ENCODE measurements at regions not wholly inside any gene's neighbourhood (a gene's known extent, or its start where the extent isn't known, plus 50 kb on each side); places are given as distances from the start of the nearest gene placed in this dataset.

DNA sequence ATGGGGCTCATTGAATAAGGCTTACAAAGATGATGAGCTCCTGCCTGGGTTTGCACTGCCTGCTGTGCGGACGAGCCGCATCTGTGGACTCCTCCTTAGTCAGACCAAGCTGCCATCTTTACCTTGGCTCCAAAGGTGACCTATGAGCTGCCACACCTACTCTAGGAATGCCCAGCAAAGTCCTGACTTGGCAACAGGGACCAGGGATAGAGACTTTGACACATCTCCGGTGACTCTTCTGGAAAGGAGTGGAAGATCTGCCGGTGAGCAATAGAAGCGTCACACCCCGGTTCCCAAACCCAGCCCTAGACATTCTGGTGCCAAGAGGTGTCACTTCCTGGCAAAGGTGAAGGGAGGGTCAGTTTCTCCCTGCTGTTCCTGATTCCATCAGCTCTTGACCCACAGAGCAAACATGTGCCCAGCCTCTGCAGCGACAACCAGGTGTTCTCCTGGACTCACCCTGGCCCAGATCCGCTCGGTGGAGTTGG, 50.2 kb upstream of the GTF3A start:
- TF ChIP-seq POLR2A (IDR thresholded peaks at IDR 0.05; ENCODE audit: extremely low read depth, insufficient read length) (no peak), MYC (IDR thresholded peaks at IDR 0.05; ENCODE audit: low read depth, low read length) (no peak)
- TF ChIP-seq, protein P1, sequence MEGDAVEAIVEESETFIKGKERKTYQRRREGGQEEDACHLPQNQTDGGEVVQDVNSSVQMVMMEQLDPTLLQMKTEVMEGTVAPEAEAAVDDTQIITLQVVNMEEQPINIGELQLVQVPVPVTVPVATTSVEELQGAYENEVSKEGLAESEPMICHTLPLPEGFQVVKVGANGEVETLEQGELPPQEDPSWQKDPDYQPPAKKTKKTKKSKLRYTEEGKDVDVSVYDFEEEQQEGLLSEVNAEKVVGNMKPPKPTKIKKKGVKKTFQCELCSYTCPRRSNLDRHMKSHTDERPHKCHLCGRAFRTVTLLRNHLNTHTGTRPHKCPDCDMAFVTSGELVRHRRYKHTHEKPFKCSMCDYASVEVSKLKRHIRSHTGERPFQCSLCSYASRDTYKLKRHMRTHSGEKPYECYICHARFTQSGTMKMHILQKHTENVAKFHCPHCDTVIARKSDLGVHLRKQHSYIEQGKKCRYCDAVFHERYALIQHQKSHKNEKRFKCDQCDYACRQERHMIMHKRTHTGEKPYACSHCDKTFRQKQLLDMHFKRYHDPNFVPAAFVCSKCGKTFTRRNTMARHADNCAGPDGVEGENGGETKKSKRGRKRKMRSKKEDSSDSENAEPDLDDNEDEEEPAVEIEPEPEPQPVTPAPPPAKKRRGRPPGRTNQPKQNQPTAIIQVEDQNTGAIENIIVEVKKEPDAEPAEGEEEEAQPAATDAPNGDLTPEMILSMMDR (IDR thresholded peaks at IDR 0.05; ENCODE audit: low read depth, low read length), result no peak
- TF ChIP-seq, protein P2, sequence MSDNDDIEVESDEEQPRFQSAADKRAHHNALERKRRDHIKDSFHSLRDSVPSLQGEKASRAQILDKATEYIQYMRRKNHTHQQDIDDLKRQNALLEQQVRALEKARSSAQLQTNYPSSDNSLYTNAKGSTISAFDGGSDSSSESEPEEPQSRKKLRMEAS (IDR thresholded peaks at IDR 0.05; ENCODE audit: low read depth, low read length), result no peak
